ENCODE measurements at regions not wholly inside any gene's neighbourhood (a gene's known extent, or its start where the extent isn't known, plus 50 kb on each side); places are given as distances from the start of the nearest gene placed in this dataset.

- no peaks in the 10 kb centered on the region for H4K20me1 ChIP-seq (ENCODE audit: insufficient read depth, low read length)
- H3K27ac ChIP-seq (ENCODE audit: insufficient read depth, low read length): no peak overlapping the region
- BruUV-seq (replicated peaks): no TSS peak
- H3K56ac ChIP-seq (ENCODE audit: extremely low read depth, insufficient read depth, low read length): no peak overlapping the region
- H3K9ac ChIP-seq (ENCODE audit: low read depth, low read length): no peak overlapping the region
- no peak overlapping the region for H3K23ac ChIP-seq (ENCODE audit: low read depth, low read length)
- no peak overlapping the region for H3K4me3 ChIP-seq (ENCODE audit: insufficient read depth, low read depth, low read length)
- H2BK5ac ChIP-seq (ENCODE audit: low read depth, low read length, poor library complexity, severe bottlenecking): no peak overlapping the region
- intact Hi-C loops (cut with micrococcal nuclease): no loop called here
- TF ChIP-seq MAZ (IDR thresholded peaks at IDR 0.05; ENCODE audit: borderline replicate concordance, low read depth, low read length) (no peak), MXI1 (IDR thresholded peaks at IDR 0.05; ENCODE audit: borderline replicate concordance, low read depth, low read length) (no peak), USF2 (IDR thresholded peaks at IDR 0.05; ENCODE audit: low read depth, low read length) (no peak), POLR2A (IDR thresholded peaks at IDR 0.05; ENCODE audit: low read depth, low read length) (no peak), CEBPB (IDR thresholded peaks at IDR 0.05; ENCODE audit: low read depth, low read length) (no peak), RFX5 (IDR thresholded peaks at IDR 0.05; ENCODE audit: low read depth, low read length) (no peak), CHD1 (IDR thresholded peaks at IDR 0.05; ENCODE audit: low read depth, low read length) (no peak), BHLHE40 (IDR thresholded peaks at IDR 0.05; ENCODE audit: low read depth, low read length) (no peak), RAD21 (IDR thresholded peaks at IDR 0.05; ENCODE audit: low read length) (no peak), CTCF (conservative IDR thresholded peaks at IDR 0.05; ENCODE audit: low read depth, low read length) (no peak), RCOR1 (IDR thresholded peaks at IDR 0.05; ENCODE audit: insufficient replicate concordance, low read length) (no peak), SMC3 (IDR thresholded peaks at IDR 0.05; ENCODE audit: low read depth, low read length) (no peak), NFE2L2 (IDR thresholded peaks at IDR 0.05; ENCODE audit: low read depth, low read length) (no peak), MAFK (IDR thresholded peaks at IDR 0.05; ENCODE audit: low read depth, low read length) (no peak), FOS (IDR thresholded peaks at IDR 0.05; ENCODE audit: low read depth, low read length) (no peak), ELK1 (IDR thresholded peaks at IDR 0.05; ENCODE audit: borderline replicate concordance, low read depth, low read length) (no peak)
- no peak overlapping the region for H2BK15ac ChIP-seq (ENCODE audit: low read depth, low read length)
- no peak overlapping the region for H3K14ac ChIP-seq (replicated peaks; ENCODE audit: low read depth, low read length)
- ATAC-seq (ENCODE audit: low read depth): no peak
- no peak overlapping the region for H3K4ac ChIP-seq (ENCODE audit: low read depth, low read length)
- H4K5ac ChIP-seq (ENCODE audit: low read depth, low read length): no peak overlapping the region
- H3K27me3 ChIP-seq (ENCODE audit: control insufficient read depth, insufficient read depth, low read length): no peaks in the 10 kb centered on the region
- no peak overlapping the region for H3K4me2 ChIP-seq (ENCODE audit: low read depth, low read length)
- dilution Hi-C loops (cut with HindIII; ENCODE audit: low sequenced_read_pairs, unreplicated experiment): no loop called here
- no peak overlapping the region for H4K91ac ChIP-seq (ENCODE audit: insufficient read depth, low read depth, low read length)
- H3K9me1 ChIP-seq (ENCODE audit: insufficient read depth, low read length): no peaks in the 10 kb centered on the region
- in situ Hi-C loops (cut with MboI; ENCODE audit: low sequenced_read_pairs): no loop called here
- H2AK9ac ChIP-seq (replicated peaks; ENCODE audit: low read depth, low read length, poor library complexity): no peak overlapping the region
- ChIA-PET CTCF (interaction anchor here (1.3 kb wide), 1 partner anchor 11 kb away, joined by 3 read pairs; no protein-coding TSS in a partner anchor), POLR2A (ENCODE audit: unreplicated experiment) (no interaction called here)
- WGBS, 2 experiments (ENCODE audit: extremely low coverage in 2 of 2, insufficient read length in 1 of 2): no CpG with 5 or more reads among the region's 2 CpGs
- H3K9me3 ChIP-seq (ENCODE audit: control insufficient read depth, insufficient read depth, low read length): no peaks in the 10 kb centered on the region
- no peak overlapping the region for H2BK20ac ChIP-seq (ENCODE audit: low read depth, low read length)
- no peak overlapping the region for H3K18ac ChIP-seq (ENCODE audit: low read depth, low read length)
- no peaks in the 10 kb centered on the region for H3K79me1 ChIP-seq (ENCODE audit: low read depth in 1 of 2, low read length in 2 of 2)
- no peak overlapping the region for H2AK5ac ChIP-seq (ENCODE audit: low read depth, low read length)
- H2BK120ac ChIP-seq (ENCODE audit: low read depth, low read length): no peak overlapping the region
- H3K36me3 ChIP-seq (ENCODE audit: control insufficient read depth, insufficient read depth, low read length): no peaks in the 10 kb centered on the region
- no peak overlapping the region for H4K8ac ChIP-seq (ENCODE audit: low read depth in 2 of 2, low read length in 2 of 2)
- H2AFZ ChIP-seq (replicated peaks; ENCODE audit: low read length, poor library complexity): no peak overlapping the region
- no peak for DNase-seq
- no peaks in the 10 kb centered on the region for H3K4me1 ChIP-seq (ENCODE audit: control insufficient read depth, insufficient read depth, low read length)
Observed at GRCh38 chr13:100767192-100767591, 92.6 kb upstream of the TMTC4 start.
